Hepatocyte (in vitro differentiated cells): ENCODE measurements at regions not wholly inside any gene's neighbourhood (a gene's known extent, or its start where the extent isn't known, plus 50 kb on each side); places are given as distances from the start of the nearest gene placed in this dataset.

Experiments
- CTCF ChIP-seq: fragments of 200-600 bp; sonication (generic); IDR thresholded peaks from 2 replicates; pipeline ENCODE4 v1.5.1; 2016; ENCODE audit warnings: antibody characterized with exemption, mild to moderate bottlenecking; ENCODE audit not compliant: poor library complexity
- EZH2phosphoT487 ChIP-seq: fragments of 200-600 bp; sonication (generic); IDR thresholded peaks from one replicate; pipeline ENCODE4 v1.6.1; 2018; ENCODE audit warnings: antibody characterized with exemption, mild to moderate bottlenecking, low read depth, moderate library complexity; ENCODE audit not compliant: unreplicated experiment, severe bottlenecking

GRCh38 chr4:126106658-126107057, 791.9 kb downstream of the FAT4 start:
- no peak for TF ChIP-seq EZH2phosphoT487
- no peak for TF ChIP-seq CTCF
